Inferior parietal cortex (tissue), 1 donor: ENCODE measurements at regions not wholly inside any gene's neighbourhood (a gene's known extent, or its start where the extent isn't known, plus 50 kb on each side); places are given as distances from the start of the nearest gene placed in this dataset.
"Not testable (repeated sequence)": the region's sequence is repeated elsewhere in the genome, so short reads cannot be mapped to it uniquely, and the experiment has no call there.

Experiments used
- DNase-seq: peaks from one replicate; pipeline ENCODE4 v3.0.0-alpha.2; 2016; ENCODE audit errors: extremely low spot score

GRCh38 chr2:77834360-77835002 is 312.3 kb upstream of the LRRTM4 start:
- no peak for DNase-seq

DNA sequence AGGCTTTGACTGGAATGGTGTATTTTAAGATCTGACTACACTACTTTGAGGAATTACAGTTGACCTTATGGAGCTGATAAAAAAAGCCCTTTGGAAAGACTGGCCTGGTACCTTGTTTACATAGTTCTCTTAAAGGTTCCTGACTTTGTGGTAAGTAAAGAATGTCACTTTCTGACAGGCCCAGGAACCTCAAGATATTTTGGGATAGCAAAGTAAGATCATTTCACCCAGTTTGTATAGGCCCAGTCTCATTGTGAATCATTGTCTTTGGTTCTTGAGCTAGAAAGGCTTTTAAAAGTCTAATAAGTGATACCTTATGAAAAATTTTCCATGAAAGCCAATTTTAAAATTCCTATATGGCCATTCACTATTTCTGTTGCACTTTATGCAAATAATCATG is 316.3 kb upstream of the LRRTM4 start:
- DNase-seq = no peak

- DNase-seq = no peak
These were observed 316.9 kb upstream of the LRRTM4 start for GRCh38 chr2:77839102-77839501.

GRCh38 chr2:77862120-77862519 is 339.9 kb upstream of the LRRTM4 start:
- no peak for DNase-seq

GRCh38 chr2:77864426-77864825 is 342.2 kb upstream of the LRRTM4 start:
- DNase-seq = no peak

DNA sequence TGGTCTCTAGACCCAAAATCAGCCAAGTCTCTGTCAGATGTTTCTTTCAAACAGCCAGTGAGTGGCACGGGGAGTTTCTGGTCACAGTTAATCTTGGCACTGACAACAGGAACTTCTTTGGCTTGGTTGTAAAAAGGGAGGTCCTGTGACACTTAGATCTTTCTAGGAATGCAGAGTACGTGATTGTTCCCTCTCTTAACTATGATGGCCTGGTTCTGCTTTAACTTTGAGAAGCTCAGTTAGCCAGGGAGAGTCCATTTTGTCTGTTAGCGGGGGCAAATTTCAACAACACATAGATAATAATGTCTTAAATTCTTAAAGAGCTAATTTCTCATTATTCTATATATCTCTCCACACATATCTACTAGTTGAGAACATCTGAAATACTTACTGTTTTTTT is 344.5 kb upstream of the LRRTM4 start:
- no peak for DNase-seq

DNA sequence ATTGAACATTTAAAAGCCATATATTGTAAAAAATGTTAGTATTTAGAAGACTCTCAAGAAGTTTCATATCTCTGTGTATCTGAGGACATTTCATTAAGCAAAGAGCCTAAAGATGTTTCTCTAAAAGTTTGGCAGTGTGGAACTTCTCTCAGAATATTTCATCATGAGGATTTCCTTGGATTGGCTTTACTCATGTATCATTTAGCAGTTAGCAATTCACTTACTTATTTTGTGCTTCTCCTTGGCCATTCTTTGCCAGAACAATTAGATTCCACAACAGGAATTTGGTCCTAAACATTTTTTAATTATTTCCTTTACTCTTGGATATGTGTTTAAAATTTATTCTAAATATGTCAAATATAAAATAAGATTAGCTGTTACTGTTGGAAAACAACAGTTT is 345.0 kb upstream of the LRRTM4 start:
- no peak for DNase-seq

DNA sequence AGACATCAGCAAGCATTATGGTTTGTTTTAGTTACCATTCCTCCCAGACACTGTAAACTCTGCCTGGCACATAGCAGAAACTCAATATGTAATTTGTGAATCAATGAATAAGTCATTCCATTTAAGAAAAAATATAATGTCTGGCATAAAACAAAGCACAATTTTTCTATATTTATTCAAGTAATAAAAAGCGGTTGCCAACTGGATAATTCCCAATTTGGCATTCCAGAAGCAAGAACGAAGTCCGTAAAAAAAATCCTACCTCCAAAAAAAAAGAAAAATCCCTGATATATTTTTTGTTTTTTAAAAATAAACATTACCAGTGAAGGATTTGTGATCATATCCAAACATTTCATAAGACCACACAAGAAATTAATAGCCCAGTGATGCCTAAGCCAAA is 351.3 kb upstream of the LRRTM4 start:
- DNase-seq = no peak

GRCh38 chr2:77900211-77900610 is 378.0 kb upstream of the LRRTM4 start:
- not testable (repeated sequence) for DNase-seq

GRCh38 chr2:77910136-77910535 is 388.0 kb upstream of the LRRTM4 start:
- DNase-seq = no peak

- DNase-seq = no peak
These were observed 398.7 kb upstream of the LRRTM4 start for GRCh38 chr2:77920838-77921366.

GRCh38 chr2:77922567-77922966 is 400.4 kb upstream of the LRRTM4 start:
- DNase-seq = no peak

DNA sequence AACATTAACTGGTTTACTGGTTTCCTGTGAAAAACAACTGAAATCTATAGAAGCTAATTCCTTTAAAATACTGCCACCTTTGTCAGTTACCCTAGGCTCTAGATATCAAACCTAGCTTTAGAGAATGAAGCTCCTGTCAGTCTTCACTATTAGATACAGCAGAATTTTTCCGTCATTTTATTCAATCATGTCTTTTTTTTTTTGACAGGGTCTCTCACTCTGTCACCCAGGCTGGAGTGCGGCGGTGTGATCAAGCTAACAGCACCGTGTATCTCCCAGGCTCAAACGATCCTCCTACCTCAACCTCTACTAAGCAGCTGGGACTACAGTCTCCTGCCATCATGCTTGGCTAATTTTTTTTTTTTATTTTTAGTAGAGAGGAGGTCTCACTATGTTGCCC is 415.2 kb upstream of the LRRTM4 start:
- DNase-seq = no peak

DNA sequence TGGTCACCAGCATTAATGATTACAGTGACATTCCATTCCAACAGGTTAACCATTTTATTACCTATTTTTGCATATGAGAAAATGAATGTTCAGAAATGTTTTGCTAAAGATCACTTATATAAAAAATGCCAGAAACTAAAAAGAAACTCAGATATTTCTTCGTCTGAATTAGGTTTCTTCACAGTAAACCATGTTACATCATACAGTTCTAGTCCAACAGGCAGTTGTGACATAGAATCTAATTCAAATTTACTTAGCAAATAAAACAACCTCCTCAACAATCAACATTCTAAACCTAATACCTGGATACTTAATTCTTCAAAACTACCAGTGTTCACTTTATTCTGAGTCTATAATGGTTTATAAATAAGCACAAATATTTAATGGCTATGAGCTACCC is 416.3 kb upstream of the LRRTM4 start:
- DNase-seq = no peak

- DNase-seq = no peak
These were observed 417.2 kb upstream of the LRRTM4 start for GRCh38 chr2:77939370-77939769.

GRCh38 chr2:77939801-77940200 is 417.6 kb upstream of the LRRTM4 start:
- no peak for DNase-seq

DNA sequence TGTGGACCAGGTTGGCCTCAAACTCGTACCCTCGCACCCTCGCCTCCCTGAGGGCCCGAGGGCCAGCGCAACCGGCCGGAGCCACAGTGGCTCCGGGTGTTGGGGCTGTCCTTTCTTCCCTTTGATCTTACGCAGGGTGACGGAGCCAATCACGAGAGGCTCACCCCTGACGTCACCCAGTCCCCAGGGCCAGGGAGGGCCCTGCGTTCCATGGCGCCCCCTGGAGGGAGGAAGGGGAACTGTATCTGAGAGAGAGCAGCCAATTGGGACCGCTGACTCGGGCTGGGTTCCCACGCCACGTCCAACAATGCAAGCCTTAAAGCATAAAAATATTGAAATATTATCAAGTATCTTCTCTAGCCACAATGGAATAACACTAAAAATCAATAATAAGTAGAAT is 432.8 kb upstream of the LRRTM4 start:
- DNase-seq = no peak

- DNase-seq = no peak
These were observed 440.8 kb upstream of the LRRTM4 start for GRCh38 chr2:77962943-77963342.

GRCh38 chr2:77977471-77978063 is 455.4 kb upstream of the LRRTM4 start:
- DNase-seq = no peak

- DNase-seq = no peak
These were observed 473.0 kb upstream of the LRRTM4 start for GRCh38 chr2:77995161-77995560.

DNA sequence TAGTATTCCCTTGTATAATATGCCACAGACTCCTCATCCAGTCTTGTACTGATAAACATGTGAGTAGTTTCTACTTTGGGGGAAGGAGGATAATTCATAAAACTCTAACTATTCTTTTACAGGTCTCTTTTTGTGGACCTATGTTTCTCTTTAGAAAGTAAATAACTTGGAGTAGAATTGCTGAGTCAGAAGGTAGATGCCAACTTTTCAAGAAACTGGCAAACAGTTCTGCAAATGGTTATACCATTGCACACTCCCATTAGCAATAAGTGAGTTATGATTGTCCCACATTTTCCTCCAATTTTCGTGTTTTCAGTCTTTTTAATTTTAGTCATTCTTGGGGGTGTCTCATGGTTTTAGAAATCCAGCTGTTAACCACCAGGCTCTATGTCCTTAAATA is 477.2 kb upstream of the LRRTM4 start:
- no peak for DNase-seq

DNA sequence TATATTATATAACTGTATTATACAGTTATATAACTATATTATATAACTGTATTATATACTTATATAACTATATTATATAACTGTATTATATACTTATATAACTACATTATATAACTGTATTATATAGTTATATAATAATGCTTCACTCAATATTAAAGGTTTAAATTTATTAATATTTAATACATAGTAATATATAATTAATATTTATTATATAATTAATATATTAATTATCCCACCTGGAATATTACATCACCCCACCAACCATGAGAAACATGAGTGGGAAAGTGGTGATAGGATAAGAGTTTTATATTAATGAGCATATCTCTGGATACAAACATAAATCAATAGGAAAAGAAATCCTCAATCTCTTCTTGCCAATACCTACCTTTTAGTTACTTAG is 487.1 kb upstream of the LRRTM4 start:
- DNase-seq = no peak

GRCh38 chr2:78011251-78011650 is 489.1 kb upstream of the LRRTM4 start:
- peak; percentile 22 for DNase-seq

DNA sequence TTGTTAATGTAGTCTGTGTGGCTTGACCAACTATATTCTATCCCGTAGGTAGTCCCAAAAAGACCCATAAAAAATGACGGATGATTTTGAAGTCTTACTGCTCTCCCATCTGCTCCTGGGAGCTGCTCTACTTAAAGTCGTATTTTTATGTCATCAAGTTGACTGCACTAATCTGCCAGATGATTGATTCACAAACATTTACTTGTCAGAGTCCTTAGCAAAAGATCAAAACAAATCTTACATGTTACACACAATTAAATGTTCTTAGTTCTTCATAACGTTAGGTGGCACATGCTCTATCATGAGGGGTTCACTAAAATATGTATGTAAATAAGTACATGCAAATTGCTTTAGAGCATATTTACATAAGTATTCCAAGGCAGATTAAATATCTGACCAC is 498.3 kb upstream of the LRRTM4 start:
- no peak for DNase-seq
